Liver (tissue), 8 donors: ENCODE measurements at regions not wholly inside any gene's neighbourhood (a gene's known extent, or its start where the extent isn't known, plus 50 kb on each side); places are given as distances from the start of the nearest gene placed in this dataset.
"Not testable (repeated sequence)": the region's sequence is repeated elsewhere in the genome, so short reads cannot be mapped to it uniquely, and the experiment has no call there.

Source experiments
- DNase-seq: peaks from one replicate; pipeline ENCODE4 v3.0.0-alpha.2; 2017; ENCODE audit warnings: low spot score
- H3K27ac ChIP-seq, 2 donors: one replicate each; pipeline ENCODE4 v1.7.0; 2013; ENCODE audit warnings: inconsistent platforms in 2 of 2, low read length in 2 of 2, control low read depth in 1 of 2, low read depth in 1 of 2, mild to moderate bottlenecking in 1 of 2
- H3K27me3 ChIP-seq, 4 donors: one replicate each; pipeline versions ENCODE4 v1.6.1 to v1.7.0; 2013; ENCODE audit warnings: low read length in 3 of 4, inconsistent platforms in 1 of 4, mild to moderate bottlenecking in 1 of 4, moderate library complexity in 1 of 4; ENCODE audit not compliant: control insufficient read depth in 4 of 4, insufficient read depth in 4 of 4
- H3K36me3 ChIP-seq, 4 donors: one replicate each; pipeline versions ENCODE4 v1.6.1 to v1.7.0; 2013; ENCODE audit warnings: low read length in 3 of 4, mild to moderate bottlenecking in 3 of 4, low read depth in 1 of 4, moderate library complexity in 1 of 4; ENCODE audit not compliant: control insufficient read depth in 4 of 4, insufficient read depth in 3 of 4
- H3K4me1 ChIP-seq, 4 donors: one replicate each; pipeline versions ENCODE4 v1.6.1 to v1.7.0; 2013; ENCODE audit warnings: low read length in 3 of 4, mild to moderate bottlenecking in 3 of 4, moderate library complexity in 1 of 4; ENCODE audit not compliant: control insufficient read depth in 4 of 4, insufficient read depth in 4 of 4
- H3K4me3 ChIP-seq, 3 donors: one replicate each; pipeline versions ENCODE4 v1.6.1 to v1.7.0; 2013; ENCODE audit warnings: low read length in 3 of 3, control low read depth in 1 of 3, low read depth in 1 of 3, mild to moderate bottlenecking in 1 of 3
- H3K9ac ChIP-seq, 2 donors: one replicate each; pipeline ENCODE4 v1.7.0; 2013; ENCODE audit warnings: low read length in 2 of 2, mild to moderate bottlenecking in 2 of 2, moderate library complexity in 2 of 2, control low read depth in 1 of 2, low read depth in 1 of 2
- H3K9me3 ChIP-seq, 4 donors: one replicate each; pipeline versions ENCODE4 v1.6.1 to v1.7.0; 2013; ENCODE audit warnings: low read length in 3 of 4; ENCODE audit not compliant: control insufficient read depth in 4 of 4
- ATF3 ChIP-seq: IDR thresholded peaks from 2 replicates; pipeline ENCODE4 v1.6.1; 2016; ENCODE audit warnings: antibody characterized with exemption
- CTCF ChIP-seq: fragments of 150-350 bp; IDR thresholded peaks from 2 replicates; pipeline ENCODE4 v1.5.1; 2017; ENCODE audit warnings: improper control_type of control experiment, low read depth, low read length; ENCODE audit not compliant: missing input control
- EGR1 ChIP-seq, 2 donors: IDR thresholded peaks; 2 replicates each; pipeline ENCODE4 v1.6.1; 2016 to 2018; ENCODE audit warnings: antibody characterized with exemption in 2 of 2, low read depth in 2 of 2
- FOXA1 ChIP-seq: IDR thresholded peaks from 2 replicates; pipeline ENCODE4 v1.6.1; 2016; ENCODE audit warnings: antibody characterized with exemption
- FOXA2 ChIP-seq: IDR thresholded peaks from 2 replicates; pipeline ENCODE4 v1.6.1; 2016; ENCODE audit warnings: antibody characterized with exemption
- GABPA ChIP-seq, 2 donors: IDR thresholded peaks in 1 of 2; conservative IDR thresholded peaks in 1 of 2; 2 replicates each; pipeline ENCODE4 v1.6.1; 2016; ENCODE audit warnings: antibody characterized with exemption in 2 of 2, mild to moderate bottlenecking in 1 of 2, moderate library complexity in 1 of 2
- HNF4A ChIP-seq, 2 donors: conservative IDR thresholded peaks; 2 replicates each; pipeline ENCODE4 v1.6.1; 2016; ENCODE audit warnings: antibody characterized with exemption in 2 of 2, mild to moderate bottlenecking in 2 of 2
- HNF4G ChIP-seq: IDR thresholded peaks from 2 replicates; pipeline ENCODE4 v1.6.1; 2016; ENCODE audit warnings: antibody characterized with exemption
- JUND ChIP-seq, 2 donors: IDR thresholded peaks; 2 replicates each; pipeline ENCODE4 v1.6.1; 2016; ENCODE audit warnings: antibody characterized with exemption in 2 of 2
- MAX ChIP-seq: IDR thresholded peaks from 2 replicates; pipeline ENCODE4 v1.6.1; 2016; ENCODE audit warnings: antibody characterized with exemption
- NR2F2 ChIP-seq: IDR thresholded peaks from 2 replicates; pipeline ENCODE4 v1.6.1; 2016; ENCODE audit warnings: antibody characterized with exemption
- RAD21 ChIP-seq, 2 donors: IDR thresholded peaks; 2 replicates each; pipeline ENCODE4 v1.6.1; 2016; ENCODE audit warnings: antibody characterized with exemption in 2 of 2, mild to moderate bottlenecking in 2 of 2
- REST ChIP-seq: IDR thresholded peaks from 2 replicates; pipeline ENCODE4 v1.6.1; 2016; ENCODE audit warnings: antibody characterized with exemption, mild to moderate bottlenecking
- RXRA ChIP-seq, 2 donors: IDR thresholded peaks; 2 replicates each; pipeline ENCODE4 v1.6.1; 2017 to 2018; ENCODE audit warnings: antibody characterized with exemption in 2 of 2, mild to moderate bottlenecking in 1 of 2
- SP1 ChIP-seq: IDR thresholded peaks from 2 replicates; pipeline ENCODE4 v1.6.1; 2018; ENCODE audit warnings: antibody characterized with exemption, mild to moderate bottlenecking
- YY1 ChIP-seq: IDR thresholded peaks from 2 replicates; pipeline ENCODE4 v1.6.1; 2016; ENCODE audit warnings: antibody characterized with exemption, mild to moderate bottlenecking
- ZBTB33 ChIP-seq: IDR thresholded peaks from 2 replicates; pipeline ENCODE4 v1.6.1; 2016; ENCODE audit warnings: antibody characterized with exemption
- WGBS: extraction: QIAGEN DNeasy Blood & Tissue Kit; methylation state at CpG from one replicate; pipeline ENCODE4 v1.1.7; 2013; 5-methylcytosine and 5-hydroxymethylcytosine counted together
- donor health status: healthy.
- donor health status: healthy.
- donor health status: healthy.
- donor health status: healthy.
- donor health status: healthy.

- no peak for TF ChIP-seq ZBTB33
- no peak for TF ChIP-seq ATF3
- TF ChIP-seq FOXA1 = no peak
- TF ChIP-seq GABPA (IDR thresholded peaks at IDR 0.05 in 1 of 2, conservative IDR thresholded peaks at IDR 0.05 in 1 of 2) = no peak
- no peak for TF ChIP-seq NR2F2
- TF ChIP-seq RAD21 (IDR thresholded peaks at IDR 0.05) = no peak
- TF ChIP-seq EGR1 (IDR thresholded peaks at IDR 0.05; ENCODE audit: low read depth in 2 of 2) = no peak
- TF ChIP-seq RXRA (IDR thresholded peaks at IDR 0.05) = no peak
- no peak for TF ChIP-seq JUND (IDR thresholded peaks at IDR 0.05)
- TF ChIP-seq MAX = no peak
- TF ChIP-seq HNF4G = no peak
- TF ChIP-seq REST = no peak
- TF ChIP-seq YY1 = no peak
- no peak for TF ChIP-seq HNF4A (conservative IDR thresholded peaks at IDR 0.05)
- no peak for TF ChIP-seq SP1
- Histone ChIP-seq H3K4me1 (no peaks in the 10 kb centered on the region), H3K9me3 (no peaks in the 10 kb centered on the region), H3K36me3 (no peaks in the 10 kb centered on the region), H3K9ac (no peak overlapping the region), H3K4me3 (no peak overlapping the region), H3K27ac (no peak overlapping the region), H3K27me3 (peaks cover 0 to 3% (median 0%) of the 10 kb centered on the region in 4 donors)
- WGBS = 78% methylated on average over 18 of the region's 18 CpGs
- DNase-seq = no peak
These were observed 103.5 kb downstream of the OLFM1 start for GRCh38 chr9:135190789-135191577.

GRCh38 chr9:135192686-135193085 lies 105.2 kb downstream of the OLFM1 start:
- no peak for TF ChIP-seq YY1
- no peak for TF ChIP-seq HNF4G
- no peak for TF ChIP-seq JUND (IDR thresholded peaks at IDR 0.05)
- no peak for TF ChIP-seq RXRA (IDR thresholded peaks at IDR 0.05)
- no peak for TF ChIP-seq ZBTB33
- no peak for TF ChIP-seq SP1
- no peak for TF ChIP-seq CTCF
- no peak for TF ChIP-seq NR2F2
- TF ChIP-seq FOXA2 = no peak
- Histone ChIP-seq H3K4me1 (no peaks in the 10 kb centered on the region), H3K27me3 (no peaks in the 10 kb centered on the region), H3K4me3 (no peak overlapping the region), H3K27ac (no peak overlapping the region), H3K9ac (no peak overlapping the region), H3K9me3 (no peaks in the 10 kb centered on the region), H3K36me3 (no peaks in the 10 kb centered on the region)
- no peak for DNase-seq
- 73% methylated on average over 18 of the region's 18 CpGs for WGBS

- not testable (repeated sequence) for H3K9ac ChIP-seq, H3K4me3 ChIP-seq, H3K36me3 ChIP-seq, DNase-seq, H3K27ac ChIP-seq, H3K4me1 ChIP-seq, H3K9me3 ChIP-seq, H3K27me3 ChIP-seq
- 83% methylated on average over 7 of the region's 7 CpGs for WGBS
These were observed 108.5 kb downstream of the OLFM1 start for GRCh38 chr9:135195975-135196374.
